HCT116 (cell line): ENCODE measurements at regions not wholly inside any gene's neighbourhood (a gene's known extent, or its start where the extent isn't known, plus 50 kb on each side); places are given as distances from the start of the nearest gene placed in this dataset.

ENCODE experiments used
- ATAC-seq: fragments of 200-7000 bp; cut with Tn5 transposase; 2 replicates; pipeline ENCODE4 v1.9.1; 2020; ENCODE audit warnings: mild to moderate bottlenecking, moderate library complexity
- BruUV-seq: library from RNA; stranded (reverse); fragments of 400-500 nt; replicated peaks from 2 replicates; lab custom pipeline; 2021; lab: Mats Ljungman, UMichigan
- CTCF ChIA-PET: fragments of 300-600 bp; sonication (Branson Sonifier 250); formaldehyde crosslinking; loops from one replicate; lab custom pipeline; 2021; ENCODE audit warnings: antibody characterized with exemption; lab: Charles Lee
- POLR2A ChIA-PET: fragments of 300-600, 350-600 bp; sonication (Branson Sonifier 250); formaldehyde crosslinking; loops from one replicate; lab custom pipeline; 2021; ENCODE audit warnings: antibody characterized with exemption; lab: Charles Lee
- RAD21 ChIA-PET, 2 experiments: fragments of 300-600 bp; sonication (Branson Sonifier 250); formaldehyde crosslinking; loops; one replicate each; lab custom pipeline; 2023; ENCODE audit warnings: low total read pairs in 2 of 2; ENCODE audit not compliant: uncharacterized antibody in 2 of 2, unreplicated experiment in 2 of 2, low non-redundant PET in 1 of 2; lab: Charles Lee
- DNase-seq: peaks from one replicate; pipeline ENCODE4 v3.0.0-alpha.2; 2010; ENCODE audit warnings: low read depth, low spot score
- H2AFZ ChIP-seq: fragments of 200-600 bp; shearing (Covaris generic), sonication (generic); 2 replicates; pipeline ENCODE4 v1.6.1; 2017; ENCODE audit warnings: low read depth, mixed run types, mixed read lengths, antibody characterized with exemption, low read length; ENCODE audit not compliant: poor library complexity, severe bottlenecking
- H3K27ac ChIP-seq: 2 replicates; pipeline ENCODE4 v1.5.1; 2012; ENCODE audit warnings: low read depth, low read length
- H3K27me3 ChIP-seq: fragments of 200-600 bp; sonication (generic); 2 replicates; pipeline ENCODE4 v1.6.1; 2016; ENCODE audit warnings: mixed run types, low read length, mixed read lengths; ENCODE audit not compliant: insufficient read depth
- H3K36me3 ChIP-seq, 2 experiments: fragments of 200-500 bp in 1 of 2; fragments of 200-600 bp in 1 of 2; sonication (Bioruptor generic) in 1 of 2; sonication (generic) in 1 of 2; 2 replicates each; pipeline versions ENCODE4 v1.5.1 to v1.6.1; 2014 to 2016; ENCODE audit warnings: low read length in 2 of 2, inconsistent platforms in 1 of 2, mixed read lengths in 1 of 2, mixed run types in 1 of 2; ENCODE audit not compliant: insufficient read depth in 2 of 2, control insufficient read depth in 1 of 2
- H3K4me1 ChIP-seq, 2 experiments: fragments of 200-600 bp in 1 of 2; sonication (generic) in 1 of 2; 2 replicates each; pipeline versions ENCODE4 v1.5.1 to v1.6.1; 2012 to 2017; ENCODE audit warnings: low read length in 2 of 2, inconsistent platforms in 1 of 2, mild to moderate bottlenecking in 1 of 2, mixed read lengths in 1 of 2, mixed run types in 1 of 2, moderate library complexity in 1 of 2; ENCODE audit not compliant: insufficient read depth in 2 of 2, control insufficient read depth in 1 of 2
- H3K4me2 ChIP-seq: fragments of 200-600 bp; sonication (generic); 2 replicates; pipeline ENCODE4 v1.6.1; 2017; ENCODE audit warnings: mixed run types, low read length, mixed read lengths
- H3K4me3 ChIP-seq, 2 experiments: fragments of 200-600 bp in 1 of 2; sonication (generic) in 1 of 2; replicated peaks in 1 of 2; 2 replicates each; pipeline ENCODE4 v1.5.1; 2011 to 2016; ENCODE audit warnings: low read length in 2 of 2, control low read depth in 1 of 2, low read depth in 1 of 2, mild to moderate bottlenecking in 1 of 2, mixed read lengths in 1 of 2, mixed run types in 1 of 2
- H3K79me2 ChIP-seq: fragments of 200-600 bp; sonication (generic); 2 replicates; pipeline ENCODE4 v1.6.1; 2017; ENCODE audit warnings: mild to moderate bottlenecking, mixed run types, low read length, moderate library complexity, mixed read lengths; ENCODE audit not compliant: insufficient read depth
- H3K9ac ChIP-seq: fragments of 200-600 bp; sonication (generic); 2 replicates; pipeline ENCODE4 v1.6.1; 2016; ENCODE audit warnings: low read length, mixed read lengths
- H3K9me2 ChIP-seq: fragments of 200-600 bp; sonication (generic), shearing (Covaris generic); 2 replicates; pipeline ENCODE4 v1.6.1; 2017; ENCODE audit warnings: mixed run types, mild to moderate bottlenecking, moderate library complexity; ENCODE audit not compliant: insufficient read depth
- H3K9me3 ChIP-seq, 2 experiments: fragments of 200-500 bp in 1 of 2; fragments of 200-600 bp in 1 of 2; sonication (Bioruptor generic) in 1 of 2; sonication (generic) in 1 of 2; 2 replicates each; pipeline ENCODE4 v1.6.1; 2014 to 2017; ENCODE audit warnings: low read length in 2 of 2, mixed read lengths in 2 of 2, inconsistent platforms in 1 of 2, low read depth in 1 of 2, mild to moderate bottlenecking in 1 of 2, mixed run types in 1 of 2, moderate library complexity in 1 of 2; ENCODE audit not compliant: control insufficient read depth in 1 of 2, insufficient read depth in 1 of 2
- H4K20me1 ChIP-seq: fragments of 200-600 bp; sonication (generic), shearing (Covaris generic); 2 replicates; pipeline ENCODE4 v1.6.1; 2017; ENCODE audit warnings: mixed run types, mild to moderate bottlenecking, moderate library complexity; ENCODE audit not compliant: insufficient read depth
- ATF3 ChIP-seq: IDR thresholded peaks from 2 replicates; pipeline ENCODE4 v1.6.1; 2012
- CBX3 ChIP-seq: IDR thresholded peaks from 2 replicates; pipeline ENCODE4 v1.6.1; 2012; ENCODE audit warnings: low read depth
- EZH2 ChIP-seq: fragments of 200-600 bp; sonication (generic); IDR thresholded peaks from 2 replicates; pipeline ENCODE4 v1.6.1; 2017; ENCODE audit warnings: antibody characterized with exemption, mixed run types
- EZH2phosphoT487 ChIP-seq: fragments of 200-600 bp; IDR thresholded peaks from 2 replicates; pipeline ENCODE4 v1.6.1; 2018; ENCODE audit warnings: antibody characterized with exemption, borderline replicate concordance
- FOSL1 ChIP-seq: IDR thresholded peaks from 2 replicates; pipeline ENCODE4 v1.6.1; 2012; ENCODE audit warnings: low read depth
- JUND ChIP-seq: IDR thresholded peaks from 2 replicates; pipeline ENCODE4 v1.6.1; 2012
- POLR2A ChIP-seq: IDR thresholded peaks from 2 replicates; pipeline ENCODE4 v1.7.0; 2011; ENCODE audit warnings: borderline replicate concordance; ENCODE audit not compliant: insufficient read depth, insufficient read length; ENCODE audit errors: extremely low read depth
- POLR2AphosphoS5 ChIP-seq: IDR thresholded peaks from 2 replicates; pipeline ENCODE4 v1.6.1; 2011; ENCODE audit warnings: mild to moderate bottlenecking, low read depth, low read length, moderate library complexity
- SIN3A ChIP-seq: IDR thresholded peaks from 2 replicates; pipeline ENCODE4 v1.6.1; 2012; ENCODE audit warnings: low read depth
- SP1 ChIP-seq: IDR thresholded peaks from 2 replicates; pipeline ENCODE4 v1.6.1; 2012; ENCODE audit warnings: low read depth
- TCF7L2 ChIP-seq: IDR thresholded peaks from 2 replicates; pipeline ENCODE4 v1.7.0; 2011; ENCODE audit warnings: borderline replicate concordance, inconsistent platforms; ENCODE audit not compliant: insufficient read depth, insufficient read length; ENCODE audit errors: extremely low read depth
- intact Hi-C: fragments of 100-400 bp; cut with micrococcal nuclease; formaldehyde crosslinking; loops from 2 replicates; pipeline ENCODE4 v1.10.0; 2022
- TF ChIP-seq, protein P1 (sequence below): IDR thresholded peaks from 2 replicates; pipeline ENCODE4 v1.6.1; 2012
- TF ChIP-seq, protein P2 (sequence below): IDR thresholded peaks from 2 replicates; pipeline ENCODE4 v1.6.1; 2011; ENCODE audit warnings: mild to moderate bottlenecking, low read length, moderate library complexity; ENCODE audit not compliant: insufficient replicate concordance; ENCODE audit errors: extremely low read depth
- TF ChIP-seq, protein P3 (sequence below), 3 experiments: fragments of 200-600 bp in 1 of 3; sonication (generic) in 1 of 3; IDR thresholded peaks in 2 of 3; conservative IDR thresholded peaks in 1 of 3; 2 replicates each; pipeline ENCODE4 v1.5.1; 2012 to 2017; ENCODE audit warnings: low read depth in 2 of 3, low read length in 2 of 3, antibody characterized with exemption in 1 of 3, borderline replicate concordance in 1 of 3, control low read depth in 1 of 3, mild to moderate bottlenecking in 1 of 3, mixed read lengths in 1 of 3, mixed run types in 1 of 3, moderate library complexity in 1 of 3; ENCODE audit not compliant: insufficient read depth in 1 of 3

DNA sequence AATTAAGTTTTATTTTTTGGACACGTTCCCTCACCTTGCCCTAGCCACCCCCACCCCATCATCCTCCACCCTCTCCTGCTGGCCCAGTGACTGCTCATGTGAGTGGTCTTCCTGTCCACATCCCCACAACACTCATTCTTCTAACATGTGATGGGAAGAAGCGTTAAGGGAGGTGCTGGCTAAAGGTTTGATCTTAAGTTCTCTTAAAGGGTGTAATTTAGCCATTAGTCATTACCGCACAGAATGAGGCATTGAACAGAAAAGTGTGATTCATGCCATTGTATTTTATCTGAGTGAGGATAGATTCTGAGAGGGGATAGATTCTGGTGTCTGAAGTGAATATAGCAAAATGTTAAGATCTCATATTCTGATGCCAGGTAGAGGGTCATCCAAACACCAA is 272.9 kb upstream of the TPM1 start:
- H3K4me2 ChIP-seq = peak overlapping the region; percentile 69
- H4K20me1 ChIP-seq = no peaks in the 10 kb centered on the region
- H3K4me1 ChIP-seq = peaks cover 14 to 34% of the 10 kb centered on the region in 2 experiments
- ChIA-PET CTCF (no interaction called here), POLR2A (no interaction called here), RAD21 (no interaction called here)
- ATAC-seq = peak; percentile 70
- H3K27ac ChIP-seq = no peak overlapping the region
- intact Hi-C loops = no loop called here
- H3K9ac ChIP-seq = peak overlapping the region; percentile 3; the same call in 1 of the 2 replicates
- no peak overlapping the region for H3K4me3 ChIP-seq
- no peaks in the 10 kb centered on the region for H3K36me3 ChIP-seq
- BruUV-seq = no TSS peak
- H3K27me3 ChIP-seq = no peaks in the 10 kb centered on the region
- H3K9me3 ChIP-seq = no peaks in the 10 kb centered on the region
- no peaks in the 10 kb centered on the region for H3K9me2 ChIP-seq
- TF ChIP-seq EZH2 = no peak
- TF ChIP-seq, protein P1, sequence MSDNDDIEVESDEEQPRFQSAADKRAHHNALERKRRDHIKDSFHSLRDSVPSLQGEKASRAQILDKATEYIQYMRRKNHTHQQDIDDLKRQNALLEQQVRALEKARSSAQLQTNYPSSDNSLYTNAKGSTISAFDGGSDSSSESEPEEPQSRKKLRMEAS = peak; percentile 25; the same call in 1 of the 2 replicates
- TF ChIP-seq JUND = peak; percentile 43; the same call in 1 of the 2 replicates
- 0 out of 2 replicates have a peak, but pooled peaks have one; percentile 22 for TF ChIP-seq CBX3
- TF ChIP-seq POLR2A = no peak
- TF ChIP-seq FOSL1 = peak; percentile 57; the same call in 1 of the 2 replicates
- TF ChIP-seq SP1 = peak; percentile 46
- no peak for TF ChIP-seq POLR2AphosphoS5
- no peak for TF ChIP-seq EZH2phosphoT487
- TF ChIP-seq, protein P2, sequence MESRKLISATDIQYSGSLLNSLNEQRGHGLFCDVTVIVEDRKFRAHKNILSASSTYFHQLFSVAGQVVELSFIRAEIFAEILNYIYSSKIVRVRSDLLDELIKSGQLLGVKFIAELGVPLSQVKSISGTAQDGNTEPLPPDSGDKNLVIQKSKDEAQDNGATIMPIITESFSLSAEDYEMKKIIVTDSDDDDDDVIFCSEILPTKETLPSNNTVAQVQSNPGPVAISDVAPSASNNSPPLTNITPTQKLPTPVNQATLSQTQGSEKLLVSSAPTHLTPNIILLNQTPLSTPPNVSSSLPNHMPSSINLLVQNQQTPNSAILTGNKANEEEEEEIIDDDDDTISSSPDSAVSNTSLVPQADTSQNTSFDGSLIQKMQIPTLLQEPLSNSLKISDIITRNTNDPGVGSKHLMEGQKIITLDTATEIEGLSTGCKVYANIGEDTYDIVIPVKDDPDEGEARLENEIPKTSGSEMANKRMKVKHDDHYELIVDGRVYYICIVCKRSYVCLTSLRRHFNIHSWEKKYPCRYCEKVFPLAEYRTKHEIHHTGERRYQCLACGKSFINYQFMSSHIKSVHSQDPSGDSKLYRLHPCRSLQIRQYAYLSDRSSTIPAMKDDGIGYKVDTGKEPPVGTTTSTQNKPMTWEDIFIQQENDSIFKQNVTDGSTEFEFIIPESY = no peak
- TF ChIP-seq, protein P3, sequence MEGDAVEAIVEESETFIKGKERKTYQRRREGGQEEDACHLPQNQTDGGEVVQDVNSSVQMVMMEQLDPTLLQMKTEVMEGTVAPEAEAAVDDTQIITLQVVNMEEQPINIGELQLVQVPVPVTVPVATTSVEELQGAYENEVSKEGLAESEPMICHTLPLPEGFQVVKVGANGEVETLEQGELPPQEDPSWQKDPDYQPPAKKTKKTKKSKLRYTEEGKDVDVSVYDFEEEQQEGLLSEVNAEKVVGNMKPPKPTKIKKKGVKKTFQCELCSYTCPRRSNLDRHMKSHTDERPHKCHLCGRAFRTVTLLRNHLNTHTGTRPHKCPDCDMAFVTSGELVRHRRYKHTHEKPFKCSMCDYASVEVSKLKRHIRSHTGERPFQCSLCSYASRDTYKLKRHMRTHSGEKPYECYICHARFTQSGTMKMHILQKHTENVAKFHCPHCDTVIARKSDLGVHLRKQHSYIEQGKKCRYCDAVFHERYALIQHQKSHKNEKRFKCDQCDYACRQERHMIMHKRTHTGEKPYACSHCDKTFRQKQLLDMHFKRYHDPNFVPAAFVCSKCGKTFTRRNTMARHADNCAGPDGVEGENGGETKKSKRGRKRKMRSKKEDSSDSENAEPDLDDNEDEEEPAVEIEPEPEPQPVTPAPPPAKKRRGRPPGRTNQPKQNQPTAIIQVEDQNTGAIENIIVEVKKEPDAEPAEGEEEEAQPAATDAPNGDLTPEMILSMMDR (IDR thresholded peaks at IDR 0.05 in 2 of 3, conservative IDR thresholded peaks at IDR 0.05 in 1 of 3; ENCODE audit: borderline replicate concordance in 1 of 3, insufficient read depth in 1 of 3, low read depth in 2 of 3, low read length in 2 of 3) = no peak
- TF ChIP-seq ATF3 = no peak
- TF ChIP-seq TCF7L2 = no peak
- TF ChIP-seq SIN3A = 0 out of 2 replicates have a peak, but pooled peaks have one; percentile 33
- no peak overlapping the region for H2AFZ ChIP-seq
- no peaks in the 10 kb centered on the region for H3K79me2 ChIP-seq
- peak; percentile 47 for DNase-seq
